BLaER1 (cell line): ENCODE measurements at regions not wholly inside any gene's neighbourhood (a gene's known extent, or its start where the extent isn't known, plus 50 kb on each side); places are given as distances from the start of the nearest gene placed in this dataset.

Source experiments
- H3K27ac ChIP-seq: shearing (Covaris generic); formaldehyde crosslinking; 2 replicates; pipeline ENCODE4 v1.8.1; 2022
- H3K27me3 ChIP-seq: shearing (Covaris generic); formaldehyde crosslinking; 2 replicates; pipeline ENCODE4 v1.8.1; 2022
- H3K36me3 ChIP-seq: shearing (Covaris generic); formaldehyde crosslinking; 2 replicates; pipeline ENCODE4 v1.8.1; 2022
- H3K4me1 ChIP-seq: shearing (Covaris generic); formaldehyde crosslinking; 2 replicates; pipeline ENCODE4 v1.8.1; 2022
- H3K4me2 ChIP-seq: shearing (Covaris generic); formaldehyde crosslinking; 2 replicates; pipeline ENCODE4 v1.8.1; 2022
- H3K4me3 ChIP-seq: shearing (Covaris generic); formaldehyde crosslinking; 2 replicates; pipeline ENCODE4 v1.8.1; 2022
- H3K9ac ChIP-seq: shearing (Covaris generic); formaldehyde crosslinking; 2 replicates; pipeline ENCODE4 v1.8.1; 2022
- H3K9me3 ChIP-seq: shearing (Covaris generic); formaldehyde crosslinking; 2 replicates; pipeline ENCODE4 v1.8.1; 2022
- H4K20me1 ChIP-seq: shearing (Covaris generic); formaldehyde crosslinking; 2 replicates; pipeline ENCODE4 v1.8.1; 2022
- Cebpa-rat ChIP-seq: shearing (Covaris generic); IDR thresholded peaks from 2 replicates; pipeline ENCODE4 v1.8.1; 2022

DNA sequence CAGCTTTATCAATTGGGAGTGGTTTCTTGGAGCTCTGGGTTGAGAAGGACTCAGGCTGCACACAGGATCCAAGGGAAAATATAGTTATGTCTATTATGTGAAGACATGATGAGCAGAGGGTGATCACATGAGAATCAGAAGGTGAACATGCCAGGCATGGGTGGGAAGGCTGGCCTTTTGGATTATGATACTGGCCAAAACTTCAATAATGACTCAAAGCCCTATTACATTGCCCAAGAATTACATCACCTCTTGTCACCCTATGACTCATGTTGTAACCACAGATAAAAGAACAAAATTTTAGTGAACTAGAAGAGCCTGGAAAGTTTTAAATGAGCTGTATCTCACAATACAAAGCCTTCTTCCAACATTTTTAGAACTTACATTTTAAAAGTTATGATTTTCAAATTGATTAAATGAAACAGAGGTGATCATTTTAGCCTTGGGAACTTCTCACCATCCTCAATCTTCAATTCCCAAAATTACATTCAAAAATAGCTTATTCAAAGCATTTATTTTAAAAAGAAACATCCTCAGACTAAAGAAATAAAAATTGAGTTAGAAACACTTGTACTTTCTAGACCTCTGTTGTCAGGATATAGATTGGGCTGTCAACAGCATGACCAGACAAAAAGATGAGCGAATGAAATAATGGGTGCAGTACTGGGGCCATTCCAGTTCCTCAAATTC lies 428.3 kb downstream of the MBD2 start:
- no peaks in the 10 kb centered on the region for H3K4me1 ChIP-seq
- no peak for TF ChIP-seq Cebpa-rat
- no peaks in the 10 kb centered on the region for H4K20me1 ChIP-seq
- no peak overlapping the region for H3K27ac ChIP-seq
- H3K4me3 ChIP-seq, result no peak overlapping the region
- no peak overlapping the region for H3K9ac ChIP-seq
- no peaks in the 10 kb centered on the region for H3K27me3 ChIP-seq
- H3K36me3 ChIP-seq, result no peaks in the 10 kb centered on the region
- H3K9me3 ChIP-seq, result no peaks in the 10 kb centered on the region
- no peak overlapping the region for H3K4me2 ChIP-seq

DNA sequence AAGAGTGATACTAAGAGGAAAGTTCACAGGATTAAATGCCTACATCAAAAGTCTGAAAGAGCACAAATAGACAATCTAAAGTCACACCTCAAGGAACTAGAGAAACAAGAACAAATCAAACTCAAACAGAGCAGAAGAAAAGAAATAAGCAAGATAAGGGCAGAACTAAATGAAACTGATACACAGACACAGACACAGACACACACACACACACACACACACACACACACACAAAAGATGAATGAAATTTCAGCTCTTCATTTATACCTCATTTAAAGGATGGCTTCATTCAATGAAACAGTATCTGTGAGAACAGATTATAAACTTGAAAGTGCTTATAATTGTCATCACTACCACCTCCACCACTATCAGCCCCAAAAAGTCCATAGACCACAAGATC lies 428.9 kb downstream of the MBD2 start:
- no peaks in the 10 kb centered on the region for H4K20me1 ChIP-seq
- H3K27ac ChIP-seq, result no peak overlapping the region
- H3K36me3 ChIP-seq, result no peaks in the 10 kb centered on the region
- TF ChIP-seq Cebpa-rat, result no peak
- no peak overlapping the region for H3K4me2 ChIP-seq
- H3K4me1 ChIP-seq, result no peaks in the 10 kb centered on the region
- no peak overlapping the region for H3K9ac ChIP-seq
- H3K9me3 ChIP-seq, result no peaks in the 10 kb centered on the region
- H3K27me3 ChIP-seq, result no peaks in the 10 kb centered on the region
- no peak overlapping the region for H3K4me3 ChIP-seq

DNA sequence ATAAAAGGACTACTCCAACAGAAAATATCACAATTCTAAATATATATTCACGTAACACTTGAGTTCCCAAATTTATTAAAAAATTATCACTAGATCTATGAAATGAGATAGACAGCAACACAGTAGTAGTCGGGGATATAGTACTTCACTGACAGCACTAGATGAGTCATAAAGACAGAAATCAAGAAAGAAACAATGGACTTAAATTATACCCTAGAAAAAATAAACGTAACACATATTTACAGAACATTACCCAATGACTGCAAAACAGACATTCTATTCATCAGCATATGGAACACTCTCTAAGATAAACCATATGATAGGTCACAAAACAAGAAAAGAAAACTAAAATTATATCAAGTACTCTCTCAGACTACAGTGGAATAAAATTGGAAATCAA lies 429.4 kb downstream of the MBD2 start:
- TF ChIP-seq Cebpa-rat, result no peak
- no peak overlapping the region for H3K4me2 ChIP-seq
- H3K9ac ChIP-seq, result no peak overlapping the region
- no peaks in the 10 kb centered on the region for H3K9me3 ChIP-seq
- H3K36me3 ChIP-seq, result no peaks in the 10 kb centered on the region
- H4K20me1 ChIP-seq, result no peaks in the 10 kb centered on the region
- H3K27ac ChIP-seq, result no peak overlapping the region
- no peaks in the 10 kb centered on the region for H3K4me1 ChIP-seq
- H3K27me3 ChIP-seq, result no peaks in the 10 kb centered on the region
- H3K4me3 ChIP-seq, result no peak overlapping the region

DNA sequence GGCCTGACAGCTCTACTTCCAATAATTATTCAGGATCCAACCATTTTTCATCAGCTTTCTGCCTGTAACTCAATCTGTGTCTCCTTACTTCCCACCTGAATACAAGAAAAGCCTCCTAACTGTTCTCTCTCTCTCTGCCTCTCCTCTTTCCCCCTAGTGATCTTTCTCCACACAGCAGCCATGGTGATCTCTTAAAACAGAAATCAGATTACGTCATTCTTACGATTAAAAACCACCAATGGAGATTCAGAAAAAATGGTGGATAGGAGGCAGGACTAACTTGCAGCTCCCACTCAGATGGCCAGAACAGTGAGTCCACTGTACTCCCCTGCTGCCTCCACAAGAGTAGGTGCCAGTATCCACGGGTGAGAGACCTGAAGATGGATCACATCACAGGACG lies 431.7 kb downstream of the MBD2 start:
- no peak for TF ChIP-seq Cebpa-rat
- Histone ChIP-seq H3K4me1 (no peaks in the 10 kb centered on the region), H3K36me3 (no peaks in the 10 kb centered on the region), H3K27me3 (no peaks in the 10 kb centered on the region), H3K9me3 (no peaks in the 10 kb centered on the region), H3K9ac (no peak overlapping the region), H3K27ac (no peak overlapping the region), H3K4me3 (no peak overlapping the region), H3K4me2 (no peak overlapping the region), H4K20me1 (no peaks in the 10 kb centered on the region)

DNA sequence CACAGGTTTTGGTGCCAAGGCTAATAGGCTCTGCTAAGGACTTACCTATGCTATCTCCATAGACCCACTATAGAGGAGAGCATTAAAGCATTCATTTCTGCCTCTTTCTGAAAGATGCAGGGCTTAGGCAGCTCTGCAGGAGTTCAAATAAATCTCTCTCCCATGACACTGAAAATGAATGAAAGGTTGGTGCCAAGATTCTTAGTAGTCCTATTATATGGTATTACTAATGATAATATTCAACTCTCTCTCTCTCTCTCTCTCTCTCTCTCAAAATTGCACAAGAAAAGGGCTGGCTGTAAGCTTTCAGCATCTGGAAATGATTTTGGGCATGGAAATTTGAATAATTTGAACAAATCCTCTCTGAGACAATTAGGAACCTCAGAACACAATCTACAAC lies 433.7 kb downstream of the MBD2 start:
- no peaks in the 10 kb centered on the region for H3K4me1 ChIP-seq
- no peak overlapping the region for H3K9ac ChIP-seq
- no peak for TF ChIP-seq Cebpa-rat
- no peak overlapping the region for H3K27ac ChIP-seq
- no peaks in the 10 kb centered on the region for H4K20me1 ChIP-seq
- H3K4me2 ChIP-seq, result no peak overlapping the region
- H3K9me3 ChIP-seq, result no peaks in the 10 kb centered on the region
- no peaks in the 10 kb centered on the region for H3K27me3 ChIP-seq
- no peaks in the 10 kb centered on the region for H3K36me3 ChIP-seq
- H3K4me3 ChIP-seq, result no peak overlapping the region

DNA sequence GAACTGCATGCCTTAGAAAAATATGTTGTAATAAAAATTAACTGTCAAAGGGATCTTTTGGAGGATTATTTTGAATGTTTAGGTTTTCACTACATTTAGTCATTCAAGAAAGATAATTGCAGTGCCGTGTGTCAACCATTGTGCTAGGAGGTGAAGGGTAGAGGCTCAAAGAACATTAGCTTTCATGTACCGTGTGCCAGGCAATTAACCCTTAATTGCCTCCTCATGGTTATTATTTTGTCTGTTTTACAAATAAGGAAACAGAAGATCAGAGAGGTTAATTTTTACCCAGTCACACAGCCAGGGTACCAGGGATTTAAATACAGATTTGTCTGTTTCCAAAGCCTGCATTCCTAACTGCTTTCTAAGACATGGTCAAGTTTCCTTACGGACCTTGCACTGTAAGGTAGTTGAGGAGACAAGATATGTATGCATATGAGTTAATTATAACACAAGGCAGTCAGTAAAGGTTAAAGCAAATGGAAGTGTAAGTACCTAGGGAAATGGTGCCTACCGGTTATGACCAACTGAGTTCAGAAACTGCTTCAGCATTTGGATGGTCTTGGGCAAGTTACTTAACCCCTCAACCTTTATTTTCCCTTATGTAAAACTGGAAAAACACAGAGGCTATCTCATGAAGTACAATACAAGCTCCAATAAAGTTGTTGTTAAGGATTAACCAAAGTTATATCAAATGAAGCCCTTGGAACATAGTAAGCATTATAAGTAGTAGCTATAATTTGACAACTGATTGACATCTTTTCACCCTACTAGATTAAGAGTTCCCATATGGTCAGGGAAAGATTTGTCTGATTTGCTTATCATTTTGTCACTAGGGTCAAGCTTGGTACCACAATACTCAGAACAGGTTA lies 434.9 kb downstream of the MBD2 start:
- Histone ChIP-seq H3K27me3 (no peaks in the 10 kb centered on the region), H3K9ac (no peak overlapping the region), H3K27ac (no peak overlapping the region), H3K9me3 (no peaks in the 10 kb centered on the region), H3K36me3 (no peaks in the 10 kb centered on the region), H3K4me2 (no peak overlapping the region), H3K4me3 (no peak overlapping the region), H4K20me1 (no peaks in the 10 kb centered on the region), H3K4me1 (no peaks in the 10 kb centered on the region)
- TF ChIP-seq Cebpa-rat, result no peak

DNA sequence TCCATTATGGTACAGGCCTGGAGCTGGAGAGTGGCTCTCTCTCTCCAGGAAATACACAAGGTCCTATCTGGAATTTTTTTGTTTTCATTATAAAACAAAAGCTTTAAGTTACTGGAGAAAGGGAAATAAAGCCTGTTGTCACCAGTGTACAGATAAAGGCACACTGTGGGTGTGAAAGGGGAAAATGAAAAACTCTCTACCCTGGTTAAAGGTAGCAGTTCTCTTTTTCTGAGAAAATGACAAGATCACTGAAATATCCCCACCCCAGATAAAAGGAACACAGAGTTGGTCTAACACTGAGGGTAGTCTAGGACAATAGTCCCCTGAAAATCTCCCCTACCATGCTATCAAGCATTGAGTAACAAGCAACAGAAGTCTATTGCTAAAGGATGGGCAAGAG lies 438.7 kb downstream of the MBD2 start:
- TF ChIP-seq Cebpa-rat, result no peak
- no peak overlapping the region for H3K9ac ChIP-seq
- H3K9me3 ChIP-seq, result no peaks in the 10 kb centered on the region
- no peak overlapping the region for H3K4me2 ChIP-seq
- H4K20me1 ChIP-seq, result no peaks in the 10 kb centered on the region
- H3K27ac ChIP-seq, result no peak overlapping the region
- no peaks in the 10 kb centered on the region for H3K36me3 ChIP-seq
- H3K4me3 ChIP-seq, result no peak overlapping the region
- H3K4me1 ChIP-seq, result no peaks in the 10 kb centered on the region
- H3K27me3 ChIP-seq, result no peaks in the 10 kb centered on the region

DNA sequence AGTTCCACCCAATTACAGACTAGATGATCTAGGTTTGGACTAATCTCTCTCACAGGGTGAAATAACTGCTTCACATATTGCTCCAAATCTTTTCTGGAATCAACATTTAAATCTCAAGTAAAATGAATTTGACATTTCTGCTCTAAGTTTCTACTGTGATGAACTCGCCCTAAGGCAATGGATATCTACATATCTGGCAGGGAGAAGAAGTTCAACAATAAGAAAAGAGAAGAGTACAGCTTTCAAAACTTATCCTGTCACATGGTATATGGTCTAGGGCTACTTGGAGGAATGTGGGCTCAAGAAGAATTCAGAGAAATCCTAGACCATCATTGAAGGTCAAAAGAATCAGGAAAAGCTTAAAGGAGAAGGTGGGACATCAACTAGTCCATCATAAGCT lies 440.2 kb downstream of the MBD2 start:
- Histone ChIP-seq H3K9ac (no peak overlapping the region), H3K36me3 (no peaks in the 10 kb centered on the region), H3K4me3 (no peak overlapping the region), H3K4me1 (no peaks in the 10 kb centered on the region), H3K27me3 (no peaks in the 10 kb centered on the region), H4K20me1 (no peaks in the 10 kb centered on the region), H3K9me3 (no peaks in the 10 kb centered on the region), H3K4me2 (no peak overlapping the region), H3K27ac (no peak overlapping the region)
- TF ChIP-seq Cebpa-rat, result no peak

DNA sequence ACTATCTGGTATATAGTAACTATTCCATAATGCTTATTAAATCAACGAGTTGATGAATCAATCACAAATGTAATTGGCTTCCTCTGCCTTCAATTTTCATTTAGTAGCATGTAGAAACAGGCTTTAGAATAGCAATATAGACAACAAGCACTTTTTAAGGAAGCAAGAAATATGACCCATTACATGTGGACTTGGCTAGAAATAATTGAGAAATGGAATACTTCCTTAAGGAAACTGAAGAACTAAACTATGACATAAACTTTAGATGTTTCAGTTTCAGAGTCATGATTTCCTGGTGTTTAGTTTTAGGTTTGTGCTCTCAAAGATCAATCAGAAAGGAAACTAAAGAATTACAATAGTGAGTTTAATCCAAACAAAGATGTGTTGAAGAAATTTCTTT lies 443.8 kb downstream of the MBD2 start:
- no peak overlapping the region for H3K27ac ChIP-seq
- no peak overlapping the region for H3K4me2 ChIP-seq
- H3K9ac ChIP-seq, result no peak overlapping the region
- H3K9me3 ChIP-seq, result no peaks in the 10 kb centered on the region
- H3K27me3 ChIP-seq, result no peaks in the 10 kb centered on the region
- no peak for TF ChIP-seq Cebpa-rat
- no peaks in the 10 kb centered on the region for H3K36me3 ChIP-seq
- no peak overlapping the region for H3K4me3 ChIP-seq
- no peaks in the 10 kb centered on the region for H3K4me1 ChIP-seq
- no peaks in the 10 kb centered on the region for H4K20me1 ChIP-seq

DNA sequence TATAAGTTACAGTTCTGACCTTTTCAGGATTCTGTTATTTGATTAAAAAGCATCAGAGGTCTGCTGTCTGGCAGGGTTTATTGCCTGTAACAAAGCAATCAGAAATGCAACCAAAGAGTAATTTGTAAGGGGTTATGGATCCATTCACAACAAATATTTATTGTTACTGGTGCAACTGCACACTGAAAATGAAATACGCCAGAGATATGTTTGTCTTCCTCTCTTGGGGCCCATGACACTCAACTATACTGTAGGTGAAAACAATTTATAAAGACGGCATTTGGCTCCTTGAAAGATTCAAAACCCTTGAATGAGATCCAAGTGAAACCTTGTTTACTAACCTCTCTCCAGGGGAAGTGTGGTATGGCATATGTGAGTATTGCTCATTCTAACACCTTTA lies 452.2 kb downstream of the MBD2 start:
- H3K4me3 ChIP-seq, result no peak overlapping the region
- no peak overlapping the region for H3K9ac ChIP-seq
- H3K4me1 ChIP-seq, result no peaks in the 10 kb centered on the region
- H3K27me3 ChIP-seq, result no peaks in the 10 kb centered on the region
- no peaks in the 10 kb centered on the region for H4K20me1 ChIP-seq
- H3K9me3 ChIP-seq, result no peaks in the 10 kb centered on the region
- no peak for TF ChIP-seq Cebpa-rat
- no peak overlapping the region for H3K4me2 ChIP-seq
- no peaks in the 10 kb centered on the region for H3K36me3 ChIP-seq
- no peak overlapping the region for H3K27ac ChIP-seq
